H9 (cell line): ENCODE measurements at regions not wholly inside any gene's neighbourhood (a gene's known extent, or its start where the extent isn't known, plus 50 kb on each side); places are given as distances from the start of the nearest gene placed in this dataset.

Experiments used
- DNase-seq: peaks from one replicate; pipeline ENCODE4 v3.0.0-alpha.2; 2017
- H2AFZ ChIP-seq: one replicate; pipeline ENCODE4 v1.6.1; 2013; ENCODE audit warnings: mild to moderate bottlenecking, low read length, control low read depth, moderate library complexity
- H2AK5ac ChIP-seq: 2 replicates; pipeline ENCODE4 v1.6.1; 2013; ENCODE audit warnings: low read length, control low read depth, mixed read lengths; ENCODE audit not compliant: insufficient read length
- H2BK120ac ChIP-seq: one replicate; pipeline ENCODE4 v1.6.1; 2013; ENCODE audit warnings: low read depth, mild to moderate bottlenecking, low read length, control low read depth, inconsistent platforms; ENCODE audit not compliant: poor library complexity, severe bottlenecking
- H2BK12ac ChIP-seq: 2 replicates; pipeline ENCODE4 v1.6.1; 2013; ENCODE audit warnings: low read length, control low read depth, mixed read lengths, low read depth; ENCODE audit not compliant: insufficient read length
- H2BK15ac ChIP-seq: 2 replicates; pipeline ENCODE4 v1.6.1; 2013; ENCODE audit warnings: low read depth, low read length, control low read depth
- H2BK20ac ChIP-seq: one replicate; pipeline ENCODE4 v1.6.1; 2013; ENCODE audit warnings: low read depth, mild to moderate bottlenecking, low read length, control low read depth, inconsistent platforms; ENCODE audit not compliant: poor library complexity, severe bottlenecking
- H2BK5ac ChIP-seq: 2 replicates; pipeline ENCODE4 v1.6.1; 2013; ENCODE audit warnings: low read length, control low read depth, mixed read lengths; ENCODE audit not compliant: insufficient read length
- H3K14ac ChIP-seq: 2 replicates; pipeline ENCODE4 v1.6.1; 2013; ENCODE audit warnings: low read length, control low read depth; ENCODE audit not compliant: insufficient read depth
- H3K18ac ChIP-seq: 2 replicates; pipeline ENCODE4 v1.6.1; 2013; ENCODE audit warnings: low read depth, mild to moderate bottlenecking, mixed read lengths, low read length, control low read depth; ENCODE audit not compliant: insufficient read length
- H3K23ac ChIP-seq: 2 replicates; pipeline ENCODE4 v1.6.1; 2013; ENCODE audit warnings: low read length, control low read depth, mixed read lengths, low read depth; ENCODE audit not compliant: insufficient read length
- H3K23me2 ChIP-seq: 2 replicates; pipeline ENCODE4 v1.6.1; 2013; ENCODE audit warnings: low read depth, mild to moderate bottlenecking, mixed read lengths, low read length, control low read depth; ENCODE audit not compliant: insufficient read length, poor library complexity, severe bottlenecking
- H3K27ac ChIP-seq: 2 replicates; pipeline ENCODE4 v1.5.1; 2013; ENCODE audit warnings: low read length, control low read depth, mixed read lengths, low read depth; ENCODE audit not compliant: insufficient read length
- H3K27me3 ChIP-seq: 2 replicates; pipeline ENCODE4 v1.6.1; 2013; ENCODE audit warnings: low read length, control low read depth, inconsistent platforms; ENCODE audit not compliant: insufficient read depth
- H3K4ac ChIP-seq: 2 replicates; pipeline ENCODE4 v1.6.1; 2013; ENCODE audit warnings: low read depth, mild to moderate bottlenecking, control low read depth, inconsistent platforms, low read length, moderate library complexity
- H3K4me1 ChIP-seq: 2 replicates; pipeline ENCODE4 v1.6.1; 2013; ENCODE audit warnings: low read length, control low read depth, inconsistent platforms; ENCODE audit not compliant: insufficient read depth
- H3K4me2 ChIP-seq: 2 replicates; pipeline ENCODE4 v1.6.1; 2013; ENCODE audit warnings: low read length, control low read depth, mixed read lengths; ENCODE audit not compliant: insufficient read length, insufficient read depth
- H3K56ac ChIP-seq: 2 replicates; pipeline ENCODE4 v1.6.1; 2013; ENCODE audit warnings: low read depth, mild to moderate bottlenecking, mixed read lengths, low read length, control low read depth; ENCODE audit not compliant: insufficient read length
- H3K79me1 ChIP-seq: 2 replicates; pipeline ENCODE4 v1.6.1; 2013; ENCODE audit warnings: low read depth, mild to moderate bottlenecking, moderate library complexity, low read length, control low read depth, inconsistent platforms; ENCODE audit not compliant: insufficient read depth, poor library complexity, severe bottlenecking
- H3K79me2 ChIP-seq: 2 replicates; pipeline ENCODE4 v1.6.1; 2013; ENCODE audit warnings: low read length, control low read depth, inconsistent platforms; ENCODE audit not compliant: insufficient read depth
- H3K9ac ChIP-seq: 2 replicates; pipeline ENCODE4 v1.6.1; 2013; ENCODE audit warnings: low read length, control low read depth, mixed read lengths; ENCODE audit not compliant: insufficient read length; ENCODE audit errors: extremely low read depth
- H3K9me3 ChIP-seq: one replicate; pipeline ENCODE4 v1.6.1; 2013; ENCODE audit warnings: low read depth, low read length, inconsistent platforms; ENCODE audit not compliant: control insufficient read depth
- H3T11ph ChIP-seq: one replicate; pipeline ENCODE4 v1.6.1; 2013; ENCODE audit warnings: mild to moderate bottlenecking, low read length, control low read depth, inconsistent platforms
- H4K20me1 ChIP-seq: one replicate; pipeline ENCODE4 v1.6.1; 2013; ENCODE audit not compliant: control insufficient read depth, insufficient read length, insufficient read depth
- H4K5ac ChIP-seq: 2 replicates; pipeline ENCODE4 v1.6.1; 2013; ENCODE audit warnings: low read depth, mild to moderate bottlenecking, mixed read lengths, low read length, control low read depth; ENCODE audit not compliant: insufficient read length
- H4K8ac ChIP-seq: replicated peaks from 2 replicates; pipeline ENCODE4 v1.6.1; 2013; ENCODE audit warnings: low read length, control low read depth, mixed read lengths, low read depth; ENCODE audit not compliant: insufficient read length
- H4K91ac ChIP-seq: 2 replicates; pipeline ENCODE4 v1.6.1; 2013; ENCODE audit warnings: low read depth, mild to moderate bottlenecking, moderate library complexity, mixed read lengths, low read length, control low read depth; ENCODE audit not compliant: insufficient read length
- H3K27ac Mint-ChIP-seq, 3 experiments: 2 replicates in 2 of 3; 3 replicates in 1 of 3; pipeline ENCODE4 v1.8.0; 2020 to 2021; ENCODE audit warnings: mixed read lengths in 3 of 3, mild to moderate bottlenecking in 1 of 3, moderate library complexity in 1 of 3
- H3K27me3 Mint-ChIP-seq: 2 replicates; pipeline ENCODE4 v1.8.0; 2021; ENCODE audit warnings: low read depth, mild to moderate bottlenecking, moderate library complexity, mixed read lengths
- H3K36me3 Mint-ChIP-seq, 3 experiments: 2 replicates in 2 of 3; 3 replicates in 1 of 3; pipeline ENCODE4 v1.8.0; 2020 to 2021; ENCODE audit warnings: low read depth in 3 of 3, mixed read lengths in 3 of 3; ENCODE audit not compliant: insufficient read depth in 1 of 3
- H3K4me1 Mint-ChIP-seq, 2 experiments: 2 replicates each; pipeline ENCODE4 v1.8.0; 2020; ENCODE audit warnings: mixed read lengths in 2 of 2
- H3K4me3 Mint-ChIP-seq, 2 experiments: 2 replicates in 1 of 2; 3 replicates in 1 of 2; pipeline ENCODE4 v1.8.0; 2020 to 2021; ENCODE audit warnings: mild to moderate bottlenecking in 2 of 2, mixed read lengths in 2 of 2, moderate library complexity in 1 of 2
- H3K9me3 Mint-ChIP-seq, 2 experiments: 2 replicates in 1 of 2; 3 replicates in 1 of 2; pipeline ENCODE4 v1.8.0; 2020; ENCODE audit warnings: mild to moderate bottlenecking in 2 of 2, mixed read lengths in 2 of 2, moderate library complexity in 1 of 2
- CTCF ChIP-seq: fragments of 200-600 bp; sonication (generic); conservative IDR thresholded peaks from 3 replicates; pipeline ENCODE4 v1.8.0; 2021; ENCODE audit warnings: antibody characterized with exemption, mild to moderate bottlenecking
- WGBS: extraction: QIAGEN DNeasy Blood & Tissue Kit; methylation state at CpG from one replicate; pipeline ENCODE4 v1.1.7; 2013; ENCODE audit warnings: missing lambda C conversion rate, low lambda C conversion rate, mixed read lengths; ENCODE audit not compliant: insufficient read length; ENCODE audit errors: extremely low coverage; 5-methylcytosine and 5-hydroxymethylcytosine counted together

GRCh38 chr5:171597946-171598640 lies 178.6 kb downstream of the FGF18 start:
- no peak overlapping the region for H3K18ac ChIP-seq
- no peaks in the 10 kb centered on the region for H3K23me2 ChIP-seq
- Mint-ChIP-seq H3K4me1 (peaks cover 3% of the 10 kb centered on the region in 2 experiments; a peak in 3 of 4 replicates), H3K4me3 (no peak overlapping the region), H3K9me3 (peaks cover 2 to 6% of the 10 kb centered on the region in 2 experiments; a peak in 2 of 5 replicates), H3K36me3 (no peaks in the 10 kb centered on the region; a peak in 1 of 7 replicates), H3K27ac (no peak overlapping the region), H3K27me3 (peaks cover 25% of the 10 kb centered on the region)
- no peak overlapping the region for H3K23ac ChIP-seq
- H3K27ac ChIP-seq = no peak overlapping the region
- TF ChIP-seq CTCF = peak; percentile 58
- no peak overlapping the region for H4K8ac ChIP-seq
- H3K79me2 ChIP-seq = no peaks in the 10 kb centered on the region
- H4K5ac ChIP-seq = no peak overlapping the region
- H2AFZ ChIP-seq = no peak overlapping the region
- H3K14ac ChIP-seq = no peak overlapping the region
- no peaks in the 10 kb centered on the region for H3K4me1 ChIP-seq
- no peak overlapping the region for H3K4me2 ChIP-seq
- no peak overlapping the region for H3T11ph ChIP-seq
- H3K27me3 ChIP-seq = no peaks in the 10 kb centered on the region
- H2BK5ac ChIP-seq = no peak overlapping the region
- H3K79me1 ChIP-seq = no peaks in the 10 kb centered on the region
- no peak overlapping the region for H2BK15ac ChIP-seq
- H2BK12ac ChIP-seq = no peak overlapping the region
- H4K20me1 ChIP-seq = no peaks in the 10 kb centered on the region
- peak; percentile 10 for DNase-seq
- no peak overlapping the region for H2BK120ac ChIP-seq
- no peak overlapping the region for H3K9ac ChIP-seq
- no peak overlapping the region for H2AK5ac ChIP-seq
- WGBS = no CpG with 5 or more reads among the region's 6 CpGs
- H4K91ac ChIP-seq = no peak overlapping the region
- no peak overlapping the region for H3K56ac ChIP-seq
- no peak overlapping the region for H3K4ac ChIP-seq
- H3K9me3 ChIP-seq = no peaks in the 10 kb centered on the region
- H2BK20ac ChIP-seq = no peak overlapping the region
